Erythroblast (primary cell): ENCODE measurements at regions not wholly inside any gene's neighbourhood (a gene's known extent, or its start where the extent isn't known, plus 50 kb on each side); places are given as distances from the start of the nearest gene placed in this dataset.

Experiments
- GATA1 ChIP-seq: IDR thresholded peaks from 2 replicates; pipeline ENCODE4 v1.6.1; 2011; ENCODE audit warnings: low read depth, mild to moderate bottlenecking, control low read depth, low read length, moderate library complexity
- POLR2A ChIP-seq: IDR thresholded peaks from 2 replicates; pipeline ENCODE4 v1.6.1; 2011; ENCODE audit warnings: mild to moderate bottlenecking, low read length

DNA sequence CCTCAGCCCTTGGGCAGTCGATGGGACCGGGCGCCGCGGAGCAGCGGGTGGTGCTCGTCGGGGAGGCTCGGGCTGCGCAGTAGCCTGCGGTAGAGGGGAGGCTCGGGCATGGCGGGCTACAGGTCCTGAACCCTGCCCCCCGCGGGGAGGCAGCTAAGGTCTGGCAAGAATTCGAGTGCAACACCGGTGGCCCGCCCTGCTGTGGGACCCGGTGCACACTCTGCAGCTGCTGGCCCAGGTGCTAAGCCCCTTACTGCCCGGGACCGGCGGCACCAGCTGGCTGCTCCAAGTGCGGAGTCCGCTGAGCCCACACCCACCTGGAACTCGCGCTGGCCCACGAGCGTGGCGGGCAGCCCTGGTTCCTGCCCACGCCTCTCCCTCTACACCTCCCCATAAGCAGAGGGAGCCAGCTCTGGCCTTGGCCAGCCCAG is 377.7 kb upstream of the RBMS3 start:
- TF ChIP-seq POLR2A (no peak), GATA1 (no peak)
